Osteocyte (in vitro differentiated cells): ENCODE measurements at regions not wholly inside any gene's neighbourhood (a gene's known extent, or its start where the extent isn't known, plus 50 kb on each side); places are given as distances from the start of the nearest gene placed in this dataset.

Experiments
- DNase-seq: peaks from one replicate; pipeline ENCODE4 v3.0.0; 2021; ENCODE audit warnings: mixed read lengths; ENCODE audit not compliant: unreplicated experiment; ENCODE audit errors: extremely low spot score
- H3K27ac Mint-ChIP-seq: one replicate; pipeline ENCODE4 v1.8.0; 2021; ENCODE audit warnings: mild to moderate bottlenecking, mixed read lengths; ENCODE audit not compliant: unreplicated experiment
- H3K27me3 Mint-ChIP-seq: one replicate; pipeline ENCODE4 v1.8.0; 2021; ENCODE audit warnings: mixed read lengths; ENCODE audit not compliant: unreplicated experiment
- H3K36me3 Mint-ChIP-seq: one replicate; pipeline ENCODE4 v1.8.0; 2021; ENCODE audit warnings: mixed read lengths; ENCODE audit not compliant: unreplicated experiment
- H3K4me1 Mint-ChIP-seq: one replicate; pipeline ENCODE4 v1.8.0; 2021; ENCODE audit warnings: mixed read lengths; ENCODE audit not compliant: unreplicated experiment
- H3K4me3 Mint-ChIP-seq: one replicate; pipeline ENCODE4 v1.8.0; 2021; ENCODE audit warnings: mild to moderate bottlenecking, moderate library complexity, mixed read lengths; ENCODE audit not compliant: unreplicated experiment
- H3K9me3 Mint-ChIP-seq: one replicate; pipeline ENCODE4 v1.8.0; 2021; ENCODE audit warnings: mixed read lengths; ENCODE audit not compliant: unreplicated experiment
- CTCF ChIP-seq: fragments of 200-600 bp; sonication (generic); IDR thresholded peaks from 2 replicates; pipeline ENCODE4 v1.5.0; 2021; ENCODE audit warnings: antibody characterized with exemption, mild to moderate bottlenecking, moderate library complexity

GRCh38 chr13:103960001-103960400, 893.8 kb upstream of the SLC10A2 start:
- DNase-seq = no peak
- Mint-ChIP-seq H3K27me3 (no peaks in the 10 kb centered on the region), H3K9me3 (no peaks in the 10 kb centered on the region), H3K27ac (no peak overlapping the region), H3K36me3 (no peaks in the 10 kb centered on the region), H3K4me1 (no peaks in the 10 kb centered on the region), H3K4me3 (no peak overlapping the region)
- no peak for TF ChIP-seq CTCF

GRCh38 chr13:103958691-103959090, 892.5 kb upstream of the SLC10A2 start:
- no peak for TF ChIP-seq CTCF
- DNase-seq = no peak
- no peaks in the 10 kb centered on the region for H3K36me3 Mint-ChIP-seq
- no peak overlapping the region for H3K4me3 Mint-ChIP-seq
- no peaks in the 10 kb centered on the region for H3K27me3 Mint-ChIP-seq
- H3K4me1 Mint-ChIP-seq = no peaks in the 10 kb centered on the region
- H3K27ac Mint-ChIP-seq = no peak overlapping the region
- no peaks in the 10 kb centered on the region for H3K9me3 Mint-ChIP-seq

GRCh38 chr13:103957939-103958338, 891.7 kb upstream of the SLC10A2 start:
- no peak for TF ChIP-seq CTCF
- H3K27me3 Mint-ChIP-seq = no peaks in the 10 kb centered on the region
- no peak overlapping the region for H3K4me3 Mint-ChIP-seq
- no peaks in the 10 kb centered on the region for H3K9me3 Mint-ChIP-seq
- H3K27ac Mint-ChIP-seq = no peak overlapping the region
- DNase-seq = no peak
- H3K36me3 Mint-ChIP-seq = no peaks in the 10 kb centered on the region
- H3K4me1 Mint-ChIP-seq = no peaks in the 10 kb centered on the region

GRCh38 chr13:103953859-103954258, 887.6 kb upstream of the SLC10A2 start:
- Mint-ChIP-seq H3K4me3 (no peak overlapping the region), H3K27ac (no peak overlapping the region), H3K27me3 (no peaks in the 10 kb centered on the region), H3K9me3 (no peaks in the 10 kb centered on the region), H3K36me3 (no peaks in the 10 kb centered on the region), H3K4me1 (peaks cover 6% of the 10 kb centered on the region)
- no peak for TF ChIP-seq CTCF
- no peak for DNase-seq

GRCh38 chr13:103952183-103952582, 886.0 kb upstream of the SLC10A2 start:
- H3K4me3 Mint-ChIP-seq = no peak overlapping the region
- TF ChIP-seq CTCF = no peak
- peaks cover 9% of the 10 kb centered on the region for H3K4me1 Mint-ChIP-seq
- no peak for DNase-seq
- no peak overlapping the region for H3K27ac Mint-ChIP-seq
- H3K27me3 Mint-ChIP-seq = no peaks in the 10 kb centered on the region
- no peaks in the 10 kb centered on the region for H3K36me3 Mint-ChIP-seq
- H3K9me3 Mint-ChIP-seq = no peaks in the 10 kb centered on the region
